ENCODE measurements at regions not wholly inside any gene's neighbourhood (a gene's known extent, or its start where the extent isn't known, plus 50 kb on each side); places are given as distances from the start of the nearest gene placed in this dataset.

DNA sequence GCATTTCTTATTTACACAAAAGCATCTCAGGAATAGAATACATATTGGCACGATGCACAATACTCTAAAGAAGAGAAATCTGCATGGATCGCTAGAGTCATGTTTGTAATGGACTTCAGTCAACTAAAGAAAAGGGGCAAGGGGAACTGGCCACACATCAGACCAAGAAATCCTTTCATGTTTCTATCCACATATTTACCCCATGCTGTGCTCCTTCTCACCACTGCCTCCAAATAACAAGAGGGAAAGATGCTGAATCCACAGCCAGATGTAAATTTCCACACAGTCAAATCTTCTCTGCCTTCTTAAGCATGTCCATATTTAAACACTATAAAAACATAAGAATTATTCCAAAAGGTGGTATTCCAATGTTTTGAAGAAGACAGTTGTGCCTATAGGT lies 67.6 kb downstream of the COX18 start:
- Mint-ChIP-seq H3K27me3 (no peaks in the 10 kb centered on the region), H3K4me3 (no peak overlapping the region), H3K36me3 (no peaks in the 10 kb centered on the region), H3K27ac (no peak overlapping the region), H3K9me3 (no peaks in the 10 kb centered on the region), H3K4me1 (peaks cover 5 to 8% (median 7%) of the 10 kb centered on the region in 3 donors)

DNA sequence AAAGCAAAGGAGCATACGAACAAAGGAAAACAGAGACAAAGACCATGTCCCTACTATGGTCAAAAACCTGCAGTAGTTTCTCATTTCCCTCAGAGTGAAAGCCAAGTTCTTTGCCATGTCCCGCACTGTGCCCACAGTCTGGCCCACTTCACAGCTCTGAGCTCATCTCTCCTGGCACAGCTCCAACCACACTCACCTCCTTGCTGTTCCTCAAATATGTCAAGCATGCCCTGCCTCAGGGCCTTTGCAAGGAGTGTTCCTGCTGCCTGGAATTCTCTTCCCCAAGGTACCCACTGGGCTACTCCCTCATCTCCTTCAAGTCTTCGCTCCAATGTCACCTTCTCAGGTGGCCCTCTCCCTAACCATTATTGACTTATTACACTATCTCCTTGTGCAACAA lies 72.1 kb downstream of the COX18 start:
- Mint-ChIP-seq H3K36me3 (no peaks in the 10 kb centered on the region), H3K27me3 (no peaks in the 10 kb centered on the region), H3K27ac (no peak overlapping the region), H3K9me3 (no peaks in the 10 kb centered on the region), H3K4me1 (no peaks in the 10 kb centered on the region), H3K4me3 (no peak overlapping the region)

DNA sequence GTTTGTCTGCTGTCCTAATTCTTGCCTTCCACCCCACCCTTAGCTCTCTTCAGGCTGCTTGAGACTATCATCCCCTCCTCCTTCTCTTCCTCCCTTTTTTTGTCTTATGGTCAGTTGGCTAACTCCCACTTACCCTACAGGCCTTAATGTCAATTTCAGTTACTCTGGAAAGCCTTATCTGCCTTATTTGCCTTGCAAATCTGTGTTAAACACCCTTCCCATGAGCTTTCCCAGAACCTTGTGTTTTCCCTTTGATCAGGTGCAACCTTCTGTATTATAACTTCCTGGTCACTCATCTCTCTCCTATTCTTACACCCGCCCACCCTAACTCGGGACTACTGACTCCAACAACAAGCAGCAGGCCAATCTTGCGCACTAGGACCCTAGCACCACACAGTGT lies 74.8 kb downstream of the COX18 start:
- Mint-ChIP-seq H3K27ac (no peak overlapping the region), H3K4me3 (no peak overlapping the region), H3K9me3 (peaks cover 0 to 2% (median 0%) of the 10 kb centered on the region in 3 donors), H3K4me1 (no peaks in the 10 kb centered on the region), H3K36me3 (no peaks in the 10 kb centered on the region), H3K27me3 (peaks cover 5% of the 10 kb centered on the region)

DNA sequence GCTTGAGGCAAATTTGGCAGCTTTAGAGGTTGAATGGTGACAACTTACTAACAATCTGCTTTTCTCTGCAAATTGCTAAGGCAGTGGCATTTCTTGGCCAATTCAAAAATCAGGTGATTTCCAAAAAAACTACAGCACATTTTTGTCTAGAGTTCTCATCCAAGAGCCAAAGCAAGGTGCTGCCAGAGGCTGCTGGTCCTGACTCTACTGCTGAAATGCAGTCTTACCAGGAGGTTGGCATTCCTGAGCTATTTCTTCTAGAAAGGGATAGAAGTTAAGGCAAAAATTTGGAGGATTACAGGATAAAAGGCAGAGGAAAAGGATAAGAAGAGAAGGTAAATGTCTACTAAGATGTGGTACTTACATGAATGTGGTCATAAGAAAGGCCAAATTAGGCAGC lies 75.6 kb downstream of the COX18 start:
- H3K9me3 Mint-ChIP-seq, result peaks cover 0 to 2% (median 0%) of the 10 kb centered on the region in 3 donors

DNA sequence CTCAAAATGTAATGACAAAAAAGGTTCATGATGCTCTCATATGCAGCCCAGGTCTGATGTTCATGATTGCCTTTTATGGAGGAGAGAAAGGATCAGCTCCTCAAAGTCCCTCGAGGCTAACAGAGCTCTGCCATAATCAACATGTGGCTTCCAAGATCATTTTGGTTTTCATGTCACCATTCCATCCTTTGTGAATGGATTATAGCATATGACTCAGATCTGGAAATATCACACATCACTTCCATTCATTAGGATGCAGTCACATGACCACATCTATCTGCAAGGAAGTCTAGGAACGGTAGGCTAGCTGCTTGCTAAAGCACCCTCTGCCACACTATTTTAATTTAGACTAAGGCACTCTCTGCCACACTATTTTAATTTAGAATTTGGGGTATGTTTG lies 77.6 kb downstream of the COX18 start:
- Mint-ChIP-seq H3K4me1 (no peaks in the 10 kb centered on the region), H3K4me3 (no peak overlapping the region), H3K27me3 (peaks cover 5% of the 10 kb centered on the region), H3K36me3 (no peaks in the 10 kb centered on the region), H3K9me3 (peaks cover 0 to 2% (median 0%) of the 10 kb centered on the region in 3 donors), H3K27ac (no peak overlapping the region)

More for the DNA sequence above, 75.6 kb downstream of the COX18 start:
- Mint-ChIP-seq H3K4me1 (no peaks in the 10 kb centered on the region), H3K27me3 (peaks cover 5% of the 10 kb centered on the region), H3K36me3 (no peaks in the 10 kb centered on the region), H3K27ac (no peak overlapping the region), H3K4me3 (no peak overlapping the region)

DNA sequence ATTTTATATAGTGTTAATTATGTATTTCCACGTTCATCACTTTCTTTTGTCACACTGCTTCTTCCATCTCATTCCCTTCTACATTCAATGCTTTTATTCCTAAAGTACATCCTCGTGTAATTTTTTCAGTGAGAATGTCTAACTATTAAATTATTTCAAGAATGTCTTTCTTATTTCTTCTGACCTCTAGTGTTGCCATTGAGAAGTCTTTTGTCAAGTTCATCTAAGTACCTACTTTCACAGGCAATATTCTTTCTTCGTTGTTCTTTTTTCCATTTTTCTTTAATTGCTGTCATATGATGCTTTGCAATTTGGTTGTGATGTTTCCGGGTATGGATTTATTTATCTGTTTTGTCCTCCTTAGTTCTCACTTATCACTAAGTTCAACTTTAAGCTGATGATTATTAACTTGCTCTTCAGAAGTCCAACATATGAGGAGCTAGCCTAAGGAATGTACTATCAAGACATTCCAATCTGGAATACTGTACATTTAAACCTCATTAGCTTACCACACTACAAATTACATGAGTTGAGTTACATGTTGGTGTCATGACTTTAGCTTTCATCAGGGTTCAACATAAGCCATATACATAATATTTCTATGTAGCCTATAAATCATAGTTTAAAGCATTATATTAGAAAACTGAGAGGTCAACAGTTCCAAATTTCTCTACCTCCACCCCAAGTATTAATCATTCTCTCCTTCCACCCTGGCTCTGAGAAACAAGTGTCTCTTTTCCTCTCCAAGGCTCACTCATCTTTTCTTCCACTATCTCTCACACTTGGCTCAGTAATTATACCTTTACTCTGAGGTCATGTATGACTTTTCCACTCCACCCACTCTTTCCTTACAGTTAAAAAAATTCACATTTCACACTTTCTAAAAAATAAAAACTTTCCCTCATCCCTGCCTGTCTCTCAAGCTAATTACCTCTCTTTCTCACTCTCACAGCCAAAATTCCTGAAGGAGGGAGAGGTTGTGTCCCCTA lies 81.5 kb downstream of the COX18 start:
- H3K36me3 Mint-ChIP-seq, result no peaks in the 10 kb centered on the region

DNA sequence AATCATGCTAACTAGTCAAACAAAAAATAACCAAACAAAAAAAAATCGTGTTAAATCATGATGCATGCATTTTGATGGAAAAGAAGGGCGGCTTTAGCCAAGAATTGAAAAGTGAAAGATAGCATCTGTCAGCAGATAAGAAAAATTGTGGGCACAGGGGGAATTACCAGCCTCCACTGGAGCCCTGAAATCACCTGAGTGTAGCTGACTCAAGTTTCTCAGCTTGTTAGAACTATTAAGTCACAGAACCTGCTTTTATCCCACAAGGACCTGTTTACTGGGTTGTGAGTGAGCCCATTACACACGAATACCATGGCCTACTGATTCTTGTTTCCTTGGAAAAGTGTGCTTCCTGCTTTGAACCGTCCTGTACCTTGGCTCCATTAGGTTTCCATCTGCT lies 85.2 kb downstream of the COX18 start:
- Mint-ChIP-seq H3K4me3 (no peak overlapping the region), H3K27ac (no peak overlapping the region), H3K4me1 (no peaks in the 10 kb centered on the region), H3K9me3 (no peaks in the 10 kb centered on the region), H3K36me3 (no peaks in the 10 kb centered on the region), H3K27me3 (no peaks in the 10 kb centered on the region)

More for the DNA sequence above, 81.5 kb downstream of the COX18 start:
- H3K4me1 Mint-ChIP-seq, result no peaks in the 10 kb centered on the region
- peaks cover 5% of the 10 kb centered on the region for H3K27me3 Mint-ChIP-seq
- H3K27ac Mint-ChIP-seq, result no peak overlapping the region
- peaks cover 0 to 2% (median 0%) of the 10 kb centered on the region in 3 donors for H3K9me3 Mint-ChIP-seq
- H3K4me3 Mint-ChIP-seq, result no peak overlapping the region

DNA sequence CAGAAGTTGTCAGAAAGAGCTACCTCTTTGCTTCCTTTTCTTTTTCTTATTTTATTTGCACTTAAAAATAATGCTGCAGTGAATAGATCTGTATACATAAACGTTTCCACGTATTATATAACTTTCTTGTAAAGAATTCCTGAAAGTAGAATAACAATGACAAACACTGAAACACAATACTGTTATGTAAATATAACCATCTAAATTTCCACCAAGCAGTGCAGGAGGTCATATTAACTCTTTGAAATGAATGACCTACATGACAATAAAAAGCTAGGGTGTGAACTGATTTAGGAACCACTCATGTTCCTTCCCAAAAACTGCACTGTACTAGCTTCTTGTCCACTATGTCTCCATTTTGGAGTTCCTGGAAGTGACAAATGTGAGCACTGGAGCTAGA lies 85.8 kb downstream of the COX18 start:
- Mint-ChIP-seq H3K4me1 (no peaks in the 10 kb centered on the region), H3K27me3 (no peaks in the 10 kb centered on the region), H3K4me3 (no peak overlapping the region), H3K9me3 (no peaks in the 10 kb centered on the region), H3K27ac (peak overlapping the region in 1 of 3 donors; percentile 1), H3K36me3 (no peaks in the 10 kb centered on the region)

DNA sequence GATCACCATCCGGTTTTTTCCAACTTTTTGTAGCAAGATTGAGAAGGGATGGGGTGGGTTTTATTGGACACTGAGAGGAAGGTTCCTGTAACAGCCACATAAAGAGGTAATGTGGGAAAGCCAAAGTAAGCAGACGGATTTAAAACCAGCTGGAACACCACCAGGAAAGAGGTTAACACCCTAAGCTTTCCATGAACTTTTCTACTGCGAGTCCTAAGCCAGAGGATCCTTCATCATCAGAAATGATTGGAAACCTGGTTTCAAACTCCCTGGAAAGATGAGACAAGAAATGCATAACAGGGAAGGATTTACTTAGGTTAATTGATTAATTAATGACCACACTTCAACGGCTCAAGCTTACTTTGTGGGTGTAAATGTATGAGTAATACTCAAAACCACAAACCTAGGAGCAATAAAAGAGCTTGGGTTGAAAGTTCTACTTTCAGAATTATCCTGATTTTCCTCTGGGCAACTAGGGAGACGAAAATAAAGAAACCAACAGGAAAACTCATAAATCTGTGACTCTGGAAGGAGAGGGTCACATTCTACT lies 91.5 kb downstream of the COX18 start:
- Mint-ChIP-seq H3K4me3 (no peak overlapping the region), H3K4me1 (peaks cover 0 to 2% (median 1%) of the 10 kb centered on the region in 3 donors), H3K9me3 (no peaks in the 10 kb centered on the region), H3K36me3 (no peaks in the 10 kb centered on the region), H3K27ac (no peak overlapping the region), H3K27me3 (peaks cover 2% of the 10 kb centered on the region)

DNA sequence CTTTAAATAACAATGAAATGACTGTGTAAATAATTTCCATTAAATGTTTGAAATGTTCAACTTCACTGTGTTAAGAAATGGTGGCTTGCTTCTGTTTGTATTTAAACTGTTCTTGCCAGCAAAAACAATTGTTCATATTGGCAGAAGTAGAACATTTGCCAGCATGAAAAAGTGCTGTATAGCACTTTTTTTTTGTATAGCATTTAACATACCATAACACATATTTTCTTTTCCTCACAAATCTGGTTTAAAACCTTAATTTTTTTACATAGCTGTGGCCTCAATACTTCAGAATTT lies 94.1 kb downstream of the COX18 start:
- Mint-ChIP-seq H3K4me3 (no peak overlapping the region), H3K9me3 (peaks cover 0 to 6% (median 0%) of the 10 kb centered on the region in 3 donors), H3K27me3 (peaks cover 2% of the 10 kb centered on the region), H3K27ac (no peak overlapping the region), H3K4me1 (peaks cover 0 to 2% (median 1%) of the 10 kb centered on the region in 3 donors), H3K36me3 (no peaks in the 10 kb centered on the region)

DNA sequence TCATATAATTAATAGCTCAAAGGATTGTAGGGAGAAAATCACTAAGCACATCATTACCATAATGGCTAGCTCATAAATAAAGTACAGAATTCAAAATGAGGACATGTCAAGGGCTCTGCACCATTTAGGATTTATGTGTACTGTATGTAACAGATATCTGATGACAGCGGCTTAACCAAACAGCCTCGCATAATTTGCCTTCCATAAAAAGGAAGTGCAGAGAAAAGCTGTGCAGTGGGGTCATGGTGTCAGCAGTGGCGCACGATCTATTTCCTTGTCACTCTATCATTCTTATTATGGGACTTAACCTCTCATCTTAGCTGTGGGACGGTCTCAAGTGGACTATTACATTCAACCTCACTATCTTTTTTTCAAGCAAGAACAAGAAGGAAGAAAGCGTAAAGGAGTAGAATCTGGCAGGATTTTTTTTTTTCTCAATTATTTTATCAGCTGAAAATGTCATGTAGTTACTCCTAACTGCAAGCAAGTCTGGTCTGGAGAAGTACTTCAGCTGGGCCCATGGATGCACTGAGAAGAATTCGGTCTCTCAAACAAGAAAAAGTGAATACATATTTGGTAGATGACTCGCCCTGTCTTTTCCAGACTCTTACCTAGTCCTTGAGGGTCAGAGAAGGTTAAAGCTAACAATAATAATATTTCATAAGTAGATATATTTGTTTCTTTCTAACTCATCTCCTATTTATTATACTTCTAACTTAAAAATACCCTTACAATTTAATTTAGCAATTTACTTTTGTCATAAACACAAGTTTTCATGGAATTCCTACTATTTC lies 94.6 kb downstream of the COX18 start:
- Mint-ChIP-seq H3K36me3 (no peaks in the 10 kb centered on the region), H3K9me3 (peaks cover 0 to 6% (median 0%) of the 10 kb centered on the region in 3 donors), H3K4me1 (peaks cover 0 to 2% (median 1%) of the 10 kb centered on the region in 3 donors), H3K4me3 (no peak overlapping the region), H3K27ac (no peak overlapping the region), H3K27me3 (peaks cover 2% of the 10 kb centered on the region)

DNA sequence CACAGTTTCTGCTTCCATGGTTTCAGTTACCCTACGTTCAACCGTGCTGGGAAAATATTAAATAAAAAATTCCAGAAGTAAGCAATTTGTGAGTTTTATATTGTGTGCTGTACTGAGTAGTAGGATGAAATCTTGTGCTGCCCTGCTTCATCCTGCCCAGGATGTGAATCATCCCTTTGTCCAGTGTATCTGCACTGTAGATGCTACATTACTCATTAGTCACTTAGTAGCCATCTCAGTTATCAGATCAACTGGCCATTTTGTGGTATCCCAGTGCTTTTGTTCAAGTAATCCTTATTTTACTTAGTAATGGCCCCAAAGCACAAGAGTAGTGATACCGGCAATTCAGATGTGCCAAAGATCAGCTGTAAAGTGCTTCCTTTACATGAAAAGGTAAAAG lies 97.9 kb downstream of the COX18 start:
- peaks cover 2% of the 10 kb centered on the region for H3K27me3 Mint-ChIP-seq
- H3K4me3 Mint-ChIP-seq, result no peak overlapping the region
- H3K4me1 Mint-ChIP-seq, result peaks cover 0 to 2% (median 1%) of the 10 kb centered on the region in 3 donors
- H3K36me3 Mint-ChIP-seq, result peaks cover 2% of the 10 kb centered on the region
- peaks cover 0 to 9% (median 0%) of the 10 kb centered on the region in 3 donors for H3K9me3 Mint-ChIP-seq
- no peak overlapping the region for H3K27ac Mint-ChIP-seq

DNA sequence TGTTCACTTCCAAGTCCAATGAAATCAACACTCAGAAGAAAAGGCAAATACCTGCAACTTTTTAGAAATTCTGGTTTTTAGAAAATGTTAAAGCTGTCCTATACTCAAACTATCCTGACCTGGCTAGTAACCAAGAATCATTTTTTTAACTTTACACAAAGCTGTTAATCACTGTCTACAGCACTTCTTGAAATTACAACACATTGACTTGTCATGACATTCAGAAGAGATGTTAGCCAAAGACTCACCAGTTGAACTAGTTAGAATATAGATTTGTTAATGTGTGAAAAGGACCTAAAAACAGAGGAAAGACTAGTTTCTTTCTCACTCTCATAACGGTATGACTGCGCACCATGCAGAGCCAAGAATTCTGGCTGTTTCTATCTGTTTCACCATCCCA lies 98.8 kb downstream of the COX18 start:
- Mint-ChIP-seq H3K36me3 (peaks cover 2% of the 10 kb centered on the region), H3K27ac (no peak overlapping the region), H3K4me3 (no peak overlapping the region), H3K27me3 (peaks cover 2% of the 10 kb centered on the region), H3K9me3 (peaks cover 0 to 9% (median 0%) of the 10 kb centered on the region in 3 donors), H3K4me1 (peaks cover 0 to 2% (median 1%) of the 10 kb centered on the region in 3 donors)

DNA sequence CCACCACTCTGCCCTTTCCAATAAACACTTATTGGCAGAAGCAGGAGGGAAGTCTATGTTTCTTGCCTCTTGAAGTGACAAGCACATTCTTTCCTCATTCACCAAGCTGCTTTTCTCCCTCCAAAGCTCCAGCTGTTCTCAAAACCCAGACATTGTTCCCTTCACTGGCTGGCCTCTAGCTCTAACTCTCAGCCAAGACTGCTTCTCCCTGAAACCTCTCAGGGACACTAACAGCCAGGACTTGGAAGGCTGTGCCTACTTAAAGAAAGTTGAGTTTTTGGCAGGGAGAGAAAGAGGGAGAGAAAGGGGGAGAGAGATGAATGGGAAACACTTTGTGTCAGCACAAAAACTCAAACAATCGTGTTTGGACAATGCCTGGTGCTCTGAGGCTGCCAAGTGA lies 99.5 kb downstream of the COX18 start:
- Mint-ChIP-seq H3K36me3 (peaks cover 2% of the 10 kb centered on the region), H3K4me1 (peaks cover 0 to 2% (median 1%) of the 10 kb centered on the region in 3 donors), H3K27ac (no peak overlapping the region), H3K9me3 (peaks cover 0 to 9% (median under 1%) of the 10 kb centered on the region in 3 donors), H3K27me3 (peaks cover 2% of the 10 kb centered on the region), H3K4me3 (no peak overlapping the region)

DNA sequence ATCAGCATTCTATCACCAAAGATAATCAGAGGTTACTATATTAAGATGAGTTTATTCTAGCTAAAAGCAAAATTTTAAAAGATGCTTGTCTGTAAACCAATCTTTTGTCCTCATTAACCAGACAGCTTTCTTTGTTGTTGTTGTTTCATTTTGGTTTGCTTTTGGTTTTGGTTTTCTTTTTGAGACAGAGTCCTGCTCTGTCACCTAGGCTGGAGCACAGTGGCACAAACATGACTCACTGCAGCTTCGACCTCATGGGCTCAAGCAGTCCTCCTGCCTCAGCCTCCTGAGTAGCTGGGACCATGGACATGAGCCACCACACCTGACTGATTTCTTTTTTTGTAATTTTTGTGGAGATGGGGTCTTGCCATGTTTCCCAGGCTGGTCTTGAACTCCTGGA lies 102.9 kb downstream of the COX18 start:
- Mint-ChIP-seq H3K9me3 (peaks cover 6 to 12% (median 8%) of the 10 kb centered on the region in 3 donors), H3K4me1 (no peaks in the 10 kb centered on the region), H3K4me3 (no peak overlapping the region), H3K27ac (no peak overlapping the region), H3K36me3 (peaks cover 2% of the 10 kb centered on the region), H3K27me3 (peaks cover 2% of the 10 kb centered on the region)
